OCI-LY3 (cell line): ENCODE measurements at regions not wholly inside any gene's neighbourhood (a gene's known extent, or its start where the extent isn't known, plus 50 kb on each side); places are given as distances from the start of the nearest gene placed in this dataset.

Experiments
- H2AFZ ChIP-seq: fragments of 200-600, 300-600 bp; shearing (Covaris generic); 2 replicates; pipeline ENCODE4 v1.6.0; 2014; ENCODE audit warnings: antibody characterized with exemption, low read depth, low read length
- H3K27ac ChIP-seq: fragments of 200-600, 300-600 bp; sonication (generic); 2 replicates; pipeline ENCODE4 v1.5.1; 2014; ENCODE audit warnings: mild to moderate bottlenecking, low read length, moderate library complexity, mixed read lengths
- H3K27me3 ChIP-seq: fragments of 200-600, 300-600 bp; sonication (generic); 2 replicates; pipeline ENCODE4 v1.6.1; 2014; ENCODE audit warnings: low read depth, low read length, mixed read lengths
- H3K36me3 ChIP-seq: fragments of 200-600, 300-600 bp; sonication (generic); replicated peaks from 2 replicates; pipeline ENCODE3; 2014; ENCODE audit warnings: low read depth, low read length, mixed read lengths
- H3K4me1 ChIP-seq: fragments of 300-600, 200-600 bp; sonication (generic); 2 replicates; pipeline ENCODE4 v1.6.1; 2014; ENCODE audit warnings: low read length, mixed read lengths
- H3K4me2 ChIP-seq: fragments of 200-600, 300-600 bp; sonication (generic); 2 replicates; pipeline ENCODE4 v1.6.1; 2014; ENCODE audit warnings: low read length, mixed read lengths
- H3K4me3 ChIP-seq: fragments of 300-600, 200-600 bp; sonication (generic); 2 replicates; pipeline ENCODE4 v1.5.1; 2014; ENCODE audit warnings: antibody characterized with exemption, mild to moderate bottlenecking, low read length, moderate library complexity
- H3K79me2 ChIP-seq: fragments of 300-600, 200-600 bp; shearing (Covaris generic); 2 replicates; pipeline ENCODE4 v1.6.1; 2014; ENCODE audit warnings: mild to moderate bottlenecking, low read length, mixed read lengths
- H3K9ac ChIP-seq: fragments of 300-600, 200-600 bp; shearing (Covaris generic); 2 replicates; pipeline ENCODE4 v1.6.0; 2014; ENCODE audit warnings: mild to moderate bottlenecking, low read length, moderate library complexity
- H3K9me3 ChIP-seq: fragments of 200-600, 300-600 bp; shearing (Covaris generic); 2 replicates; pipeline ENCODE4 v1.6.1; 2014; ENCODE audit warnings: low read length, mixed read lengths; ENCODE audit not compliant: insufficient read depth
- H4K20me1 ChIP-seq: fragments of 200-600, 300-600 bp; sonication (generic); 2 replicates; pipeline ENCODE4 v1.6.1; 2016; ENCODE audit warnings: low read length, mixed read lengths; ENCODE audit not compliant: insufficient read depth
- EZH2phosphoT487 ChIP-seq: fragments of 200-600 bp; shearing (Covaris generic); IDR thresholded peaks from 2 replicates; pipeline ENCODE4 v1.6.1; 2018; ENCODE audit warnings: antibody characterized with exemption, mixed run types, low read depth
- TF ChIP-seq, protein P1 (sequence below): fragments of 200-600, 300-600 bp; sonication (generic); IDR thresholded peaks from 2 replicates; pipeline ENCODE4 v1.5.1; 2014; ENCODE audit warnings: antibody characterized with exemption, low read length, low read depth

DNA sequence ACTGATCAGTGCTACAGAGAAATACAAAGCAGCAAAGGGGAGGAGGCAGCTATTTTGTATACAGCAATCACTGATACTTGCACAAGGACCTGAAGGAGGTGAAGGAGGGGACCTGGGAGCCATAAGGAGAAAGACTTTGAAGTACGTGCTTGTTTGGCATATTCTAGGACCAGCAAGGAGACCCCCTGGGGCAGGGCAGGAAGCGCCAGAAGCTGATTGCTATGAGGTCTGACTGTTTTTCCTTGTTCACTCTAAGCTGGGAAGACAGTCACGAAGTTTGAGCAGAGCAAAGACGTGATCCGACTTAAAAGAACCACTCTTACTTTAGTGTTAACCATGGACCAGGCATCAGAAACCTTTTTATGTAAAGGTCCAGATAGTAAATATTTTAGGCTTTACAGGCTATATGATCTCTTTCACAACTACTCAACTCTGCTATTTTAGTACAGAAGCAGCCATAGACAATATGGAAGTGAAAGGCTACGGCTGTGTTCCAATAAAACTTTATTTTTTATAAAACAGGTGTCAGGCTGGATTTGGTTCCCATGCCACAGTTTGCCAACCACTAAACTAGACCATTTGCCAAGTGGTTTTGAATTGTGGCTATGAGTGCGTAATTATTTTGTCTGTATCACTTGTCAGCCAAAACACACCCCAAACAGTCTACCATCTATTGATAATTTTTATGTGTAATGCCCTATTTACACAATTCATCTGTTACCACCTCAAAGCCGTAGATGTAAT is 217.9 kb downstream of the PRL start:
- H4K20me1 ChIP-seq: no peaks in the 10 kb centered on the region
- H3K9me3 ChIP-seq: no peaks in the 10 kb centered on the region
- H3K36me3 ChIP-seq: no peaks in the 10 kb centered on the region
- H3K27me3 ChIP-seq: peaks cover 6% of the 10 kb centered on the region
- H3K9ac ChIP-seq: no peak overlapping the region
- peaks cover 6% of the 10 kb centered on the region for H3K4me1 ChIP-seq
- no peak overlapping the region for H2AFZ ChIP-seq
- no peak overlapping the region for H3K4me2 ChIP-seq
- no peak overlapping the region for H3K4me3 ChIP-seq
- no peaks in the 10 kb centered on the region for H3K79me2 ChIP-seq
- TF ChIP-seq EZH2phosphoT487: no peak
- TF ChIP-seq, protein P1, sequence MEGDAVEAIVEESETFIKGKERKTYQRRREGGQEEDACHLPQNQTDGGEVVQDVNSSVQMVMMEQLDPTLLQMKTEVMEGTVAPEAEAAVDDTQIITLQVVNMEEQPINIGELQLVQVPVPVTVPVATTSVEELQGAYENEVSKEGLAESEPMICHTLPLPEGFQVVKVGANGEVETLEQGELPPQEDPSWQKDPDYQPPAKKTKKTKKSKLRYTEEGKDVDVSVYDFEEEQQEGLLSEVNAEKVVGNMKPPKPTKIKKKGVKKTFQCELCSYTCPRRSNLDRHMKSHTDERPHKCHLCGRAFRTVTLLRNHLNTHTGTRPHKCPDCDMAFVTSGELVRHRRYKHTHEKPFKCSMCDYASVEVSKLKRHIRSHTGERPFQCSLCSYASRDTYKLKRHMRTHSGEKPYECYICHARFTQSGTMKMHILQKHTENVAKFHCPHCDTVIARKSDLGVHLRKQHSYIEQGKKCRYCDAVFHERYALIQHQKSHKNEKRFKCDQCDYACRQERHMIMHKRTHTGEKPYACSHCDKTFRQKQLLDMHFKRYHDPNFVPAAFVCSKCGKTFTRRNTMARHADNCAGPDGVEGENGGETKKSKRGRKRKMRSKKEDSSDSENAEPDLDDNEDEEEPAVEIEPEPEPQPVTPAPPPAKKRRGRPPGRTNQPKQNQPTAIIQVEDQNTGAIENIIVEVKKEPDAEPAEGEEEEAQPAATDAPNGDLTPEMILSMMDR: no peak
- no peak overlapping the region for H3K27ac ChIP-seq

DNA sequence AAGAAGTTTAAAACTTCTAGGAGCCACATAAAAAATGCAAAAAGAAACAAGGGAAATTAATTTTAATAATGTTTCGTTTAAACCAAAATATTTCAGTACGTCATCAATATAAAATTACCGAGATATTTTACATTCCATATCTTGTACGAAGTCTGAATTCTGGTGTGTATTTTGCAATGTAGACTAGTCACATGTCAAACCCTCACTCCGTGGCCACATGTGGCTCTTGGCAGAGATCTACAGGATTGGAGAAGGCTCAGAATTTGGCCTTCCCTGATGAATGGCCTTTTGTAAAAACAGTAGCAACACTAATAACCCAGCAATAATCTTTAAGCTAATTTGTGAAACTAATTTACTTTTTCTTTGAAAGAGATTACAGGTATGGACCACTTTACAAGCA is 217.1 kb downstream of the PRL start:
- TF ChIP-seq EZH2phosphoT487: no peak
- TF ChIP-seq, protein P1: no peak
- H4K20me1 ChIP-seq: no peaks in the 10 kb centered on the region
- no peaks in the 10 kb centered on the region for H3K9me3 ChIP-seq
- H3K36me3 ChIP-seq: no peaks in the 10 kb centered on the region
- H3K79me2 ChIP-seq: no peaks in the 10 kb centered on the region
- H3K27me3 ChIP-seq: peaks cover 6% of the 10 kb centered on the region
- H2AFZ ChIP-seq: no peak overlapping the region
- H3K4me3 ChIP-seq: no peak overlapping the region
- H3K4me2 ChIP-seq: no peak overlapping the region
- H3K27ac ChIP-seq: no peak overlapping the region
- H3K9ac ChIP-seq: no peak overlapping the region
- H3K4me1 ChIP-seq: peaks cover 6% of the 10 kb centered on the region

DNA sequence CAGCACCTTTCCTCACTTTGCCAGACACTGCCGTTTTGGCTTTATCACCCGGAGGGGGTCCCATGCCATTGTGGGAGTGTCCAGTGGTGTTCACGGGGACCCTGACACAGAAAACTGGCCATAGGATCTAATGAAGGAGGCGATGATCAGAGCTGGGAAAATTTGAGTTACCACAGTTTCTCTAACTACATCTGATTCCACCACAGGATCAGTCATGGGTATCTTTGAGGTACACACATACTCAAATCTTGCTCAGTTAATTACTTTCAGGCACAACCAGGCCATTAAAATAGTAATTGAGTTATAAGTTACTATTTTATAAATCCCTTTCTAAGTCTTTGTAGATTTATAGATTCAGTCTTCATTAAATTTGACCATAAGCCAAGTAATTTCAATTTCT is 215.1 kb downstream of the PRL start:
- H3K9ac ChIP-seq: no peak overlapping the region
- peaks cover 6% of the 10 kb centered on the region for H3K27me3 ChIP-seq
- H3K4me1 ChIP-seq: peaks cover 6% of the 10 kb centered on the region
- no peak overlapping the region for H3K27ac ChIP-seq
- no peaks in the 10 kb centered on the region for H3K36me3 ChIP-seq
- no peaks in the 10 kb centered on the region for H4K20me1 ChIP-seq
- H3K4me2 ChIP-seq: peak overlapping the region; percentile 17; the same call in 1 of the 2 replicates
- no peaks in the 10 kb centered on the region for H3K9me3 ChIP-seq
- TF ChIP-seq EZH2phosphoT487: no peak
- TF ChIP-seq, protein P1: no peak
- no peak overlapping the region for H2AFZ ChIP-seq
- H3K79me2 ChIP-seq: no peaks in the 10 kb centered on the region
- H3K4me3 ChIP-seq: no peak overlapping the region

DNA sequence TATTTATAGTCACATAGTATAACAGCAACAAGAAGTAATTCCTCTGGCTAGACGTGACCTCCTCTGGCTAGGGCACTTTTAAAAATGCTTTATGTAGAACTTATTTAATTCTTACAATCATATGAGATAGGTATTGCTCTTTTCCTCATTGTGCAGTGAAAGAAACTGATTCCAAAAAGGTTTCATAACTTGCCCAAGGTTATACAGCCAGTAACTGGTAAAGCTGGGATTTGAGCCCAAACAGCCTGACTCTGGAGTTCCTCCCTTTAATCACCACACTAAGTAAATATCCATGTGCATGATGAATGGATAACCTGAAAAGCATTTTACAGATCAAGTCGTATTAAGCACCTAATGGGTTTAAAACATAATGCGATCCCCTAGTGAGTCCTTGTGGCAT is 214.6 kb downstream of the PRL start:
- Histone ChIP-seq H2AFZ (no peak overlapping the region), H4K20me1 (no peaks in the 10 kb centered on the region), H3K9me3 (no peaks in the 10 kb centered on the region), H3K4me3 (no peak overlapping the region), H3K9ac (no peak overlapping the region), H3K27ac (no peak overlapping the region), H3K4me1 (peaks cover 6% of the 10 kb centered on the region), H3K36me3 (no peaks in the 10 kb centered on the region), H3K79me2 (no peaks in the 10 kb centered on the region), H3K27me3 (peaks cover 6% of the 10 kb centered on the region), H3K4me2 (no peak overlapping the region)
- TF ChIP-seq, protein P1: no peak
- TF ChIP-seq EZH2phosphoT487: no peak
